Mammary epithelial cell (primary cell): ENCODE measurements at regions not wholly inside any gene's neighbourhood (a gene's known extent, or its start where the extent isn't known, plus 50 kb on each side); places are given as distances from the start of the nearest gene placed in this dataset.

Source experiments
- EZH2 ChIP-seq: IDR thresholded peaks from 2 replicates; pipeline ENCODE4 v1.6.1; 2012; ENCODE audit warnings: low read length, inconsistent platforms, borderline replicate concordance
- TF ChIP-seq, protein P1 (sequence below), 2 donors: IDR thresholded peaks in 1 of 2; conservative IDR thresholded peaks in 1 of 2; 2 replicates each; pipeline ENCODE4 v1.5.1; 2011 to 2012; ENCODE audit warnings: inconsistent platforms in 2 of 2, low read length in 2 of 2, mild to moderate bottlenecking in 2 of 2, control low read depth in 1 of 2, low read depth in 1 of 2; ENCODE audit not compliant: insufficient read depth in 1 of 2; ENCODE audit errors: extremely low read depth in 1 of 2

DNA sequence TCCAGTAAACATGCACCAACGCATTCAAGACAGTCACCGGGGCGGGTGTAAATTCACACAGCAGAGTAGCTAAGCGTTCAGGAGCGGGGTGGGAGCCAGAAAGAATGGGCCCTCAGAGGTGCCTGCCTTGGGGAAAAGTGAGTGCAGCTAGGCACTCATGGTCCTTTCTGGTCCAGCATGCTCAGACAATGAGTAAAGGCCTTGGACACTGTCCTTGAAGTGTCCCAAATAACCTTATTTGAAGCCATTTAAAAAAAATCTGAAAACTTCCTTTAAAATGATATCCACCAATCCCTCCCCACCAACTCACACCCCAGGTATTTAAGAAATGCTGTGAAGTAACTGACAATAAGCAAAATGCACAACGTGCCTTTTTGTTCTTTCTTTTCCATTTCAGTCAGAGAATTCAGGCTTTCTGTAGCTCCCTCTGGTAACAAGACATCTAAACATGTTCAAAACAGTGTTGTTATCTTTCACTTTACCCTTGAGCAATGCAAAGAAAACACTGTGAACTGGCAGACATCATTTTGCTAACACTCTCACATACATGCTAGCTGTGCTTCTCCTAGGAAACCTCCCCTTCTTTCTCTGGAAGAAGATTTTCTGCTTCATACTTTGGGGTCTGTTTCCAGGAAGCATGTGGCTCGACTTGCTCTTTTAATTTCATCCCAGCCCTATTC lies 445.1 kb upstream of the SPRED2 start:
- TF ChIP-seq, protein P1, sequence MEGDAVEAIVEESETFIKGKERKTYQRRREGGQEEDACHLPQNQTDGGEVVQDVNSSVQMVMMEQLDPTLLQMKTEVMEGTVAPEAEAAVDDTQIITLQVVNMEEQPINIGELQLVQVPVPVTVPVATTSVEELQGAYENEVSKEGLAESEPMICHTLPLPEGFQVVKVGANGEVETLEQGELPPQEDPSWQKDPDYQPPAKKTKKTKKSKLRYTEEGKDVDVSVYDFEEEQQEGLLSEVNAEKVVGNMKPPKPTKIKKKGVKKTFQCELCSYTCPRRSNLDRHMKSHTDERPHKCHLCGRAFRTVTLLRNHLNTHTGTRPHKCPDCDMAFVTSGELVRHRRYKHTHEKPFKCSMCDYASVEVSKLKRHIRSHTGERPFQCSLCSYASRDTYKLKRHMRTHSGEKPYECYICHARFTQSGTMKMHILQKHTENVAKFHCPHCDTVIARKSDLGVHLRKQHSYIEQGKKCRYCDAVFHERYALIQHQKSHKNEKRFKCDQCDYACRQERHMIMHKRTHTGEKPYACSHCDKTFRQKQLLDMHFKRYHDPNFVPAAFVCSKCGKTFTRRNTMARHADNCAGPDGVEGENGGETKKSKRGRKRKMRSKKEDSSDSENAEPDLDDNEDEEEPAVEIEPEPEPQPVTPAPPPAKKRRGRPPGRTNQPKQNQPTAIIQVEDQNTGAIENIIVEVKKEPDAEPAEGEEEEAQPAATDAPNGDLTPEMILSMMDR (conservative IDR thresholded peaks at IDR 0.05 in 1 of 2, IDR thresholded peaks at IDR 0.05 in 1 of 2; ENCODE audit: extremely low read depth in 1 of 2, insufficient read depth in 1 of 2, low read depth in 1 of 2, low read length in 2 of 2) = no peak
- no peak for TF ChIP-seq EZH2
